Tibial nerve (tissue), 3 donors: ENCODE measurements at regions not wholly inside any gene's neighbourhood (a gene's known extent, or its start where the extent isn't known, plus 50 kb on each side); places are given as distances from the start of the nearest gene placed in this dataset.

Experiments
- CTCF ChIP-seq, 5 experiments: fragments of 200-600 bp in 3 of 5; fragments of 450-650 bp in 2 of 5; sonication (generic) in 3 of 5; IDR thresholded peaks; one replicate each; pipeline ENCODE4 v1.5.1; 2016 to 2019; ENCODE audit warnings: antibody characterized with exemption in 5 of 5, mild to moderate bottlenecking in 3 of 5, moderate library complexity in 2 of 5
- POLR2A ChIP-seq, 2 donors: fragments of 450-650 bp; IDR thresholded peaks; one replicate each; pipeline ENCODE4 v1.6.1; 2017; ENCODE audit warnings: antibody characterized with exemption in 2 of 2, mild to moderate bottlenecking in 2 of 2, moderate library complexity in 2 of 2

- TF ChIP-seq CTCF (IDR thresholded peaks at IDR 0.05) (no peak), POLR2A (IDR thresholded peaks at IDR 0.05) (no peak)
These were observed 93.4 kb downstream of the DIRAS3 start for GRCh38 chr1:67957066-67957465.
